ENCODE measurements at regions not wholly inside any gene's neighbourhood (a gene's known extent, or its start where the extent isn't known, plus 50 kb on each side); places are given as distances from the start of the nearest gene placed in this dataset.

DNA sequence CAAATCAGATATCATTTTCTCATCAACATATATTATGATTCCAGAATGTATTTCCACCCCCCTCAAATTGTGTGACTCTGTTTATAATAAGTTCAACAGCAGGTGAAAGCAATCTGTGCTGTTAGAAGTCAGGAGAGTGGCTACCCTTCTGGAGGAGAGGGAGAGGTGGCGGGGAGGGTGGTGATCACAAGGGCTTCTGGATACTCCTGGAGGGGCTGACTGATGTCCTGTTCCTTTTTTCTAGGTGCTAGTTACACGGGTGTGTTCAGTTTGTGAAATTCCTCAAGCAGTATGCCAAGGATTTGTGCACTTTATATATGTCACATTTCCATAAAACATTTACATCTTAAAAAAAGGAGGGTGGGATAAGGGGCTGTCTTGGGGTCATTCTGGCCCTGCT is 119.1 kb downstream of the IRF8 start:
- no peak for TF ChIP-seq CTCF (conservative IDR thresholded peaks at IDR 0.05)
- TF ChIP-seq ZFX (IDR thresholded peaks at IDR 0.05), result no peak

Data from C4-2B (cell line).